ENCODE measurements at regions not wholly inside any gene's neighbourhood (a gene's known extent, or its start where the extent isn't known, plus 50 kb on each side); places are given as distances from the start of the nearest gene placed in this dataset.

GRCh38 chr7:46537191-46537905 is 616.3 kb upstream of the IGFBP3 start:
- intact Hi-C loops (cut with DNase I), result no loop called here
- no peaks in the 10 kb centered on the region for H3K36me3 ChIP-seq (replicated peaks in 1 of 2)
- WGBS, 4 donors, result 67 to 77% (median 71%) methylated on average over 5 of the region's 5 CpGs
- no peaks in the 10 kb centered on the region for H3K27me3 ChIP-seq
- DNase-seq, result no peak
- H3K9me3 ChIP-seq (replicated peaks in 1 of 3), result no peaks in the 10 kb centered on the region
- no peak for TF ChIP-seq CTCF (IDR thresholded peaks at IDR 0.05)
- no peak for TF ChIP-seq POLR2A (IDR thresholded peaks at IDR 0.05)
- H3K27ac ChIP-seq, result no peak overlapping the region
- no peak overlapping the region for H3K4me3 ChIP-seq
- no peaks in the 10 kb centered on the region for H3K4me1 ChIP-seq (replicated peaks in 1 of 2)

- Histone ChIP-seq H3K4me1 (replicated peaks in 1 of 2) (no peaks in the 10 kb centered on the region), H3K4me3 (no peak overlapping the region), H3K36me3 (replicated peaks in 1 of 2) (no peaks in the 10 kb centered on the region), H3K27me3 (no peaks in the 10 kb centered on the region), H3K27ac (no peak overlapping the region), H3K9me3 (replicated peaks in 1 of 3) (no peaks in the 10 kb centered on the region)
- intact Hi-C loops (cut with DNase I), result no loop called here
- peak in 3 of 7 donors; percentile 26 to 57 (median 28) for DNase-seq
- WGBS, 4 donors, result 57 to 75% (median 66%) methylated on average over 6 of the region's 6 CpGs
- TF ChIP-seq CTCF (IDR thresholded peaks at IDR 0.05), result no peak
- no peak for TF ChIP-seq POLR2A (IDR thresholded peaks at IDR 0.05)
These were observed 613.9 kb upstream of the IGFBP3 start for GRCh38 chr7:46534664-46535588.

GRCh38 chr7:46533946-46534345 is 612.9 kb upstream of the IGFBP3 start:
- 84 to 91% (median 87%) methylated on average over 3 of the region's 3 CpGs for WGBS, 4 donors
- H3K27ac ChIP-seq, result no peak overlapping the region

More at GRCh38 chr7:46533946-46534345, 612.9 kb upstream of the IGFBP3 start:
- TF ChIP-seq POLR2A (IDR thresholded peaks at IDR 0.05) (no peak), CTCF (IDR thresholded peaks at IDR 0.05) (no peak)
- no peak for DNase-seq
- intact Hi-C loops (cut with DNase I), result no loop called here
- Histone ChIP-seq H3K27me3 (no peaks in the 10 kb centered on the region), H3K4me1 (replicated peaks in 1 of 2) (no peaks in the 10 kb centered on the region), H3K4me3 (no peak overlapping the region), H3K9me3 (replicated peaks in 1 of 3) (no peaks in the 10 kb centered on the region), H3K36me3 (replicated peaks in 1 of 2) (no peaks in the 10 kb centered on the region)

Measured in adrenal gland (tissue), 9 donors.